22Rv1 (cell line): ENCODE measurements at regions not wholly inside any gene's neighbourhood (a gene's known extent, or its start where the extent isn't known, plus 50 kb on each side); places are given as distances from the start of the nearest gene placed in this dataset.

Experiments
- H3K27ac ChIP-seq: fragments of 450-650 bp; 2 replicates; pipeline ENCODE4 v1.5.1; 2017
- CTCF ChIP-seq: fragments of 450-650 bp; IDR thresholded peaks from 2 replicates; pipeline ENCODE4 v1.5.1; 2017; ENCODE audit warnings: mild to moderate bottlenecking
- ZFX ChIP-seq: fragments of 450-650 bp; IDR thresholded peaks from 2 replicates; pipeline ENCODE4 v1.6.1; 2017; ENCODE audit warnings: antibody characterized with exemption, borderline replicate concordance

- H3K27ac ChIP-seq = no peak overlapping the region
- TF ChIP-seq ZFX (no peak), CTCF (no peak)
Measured at GRCh38 chr2:129748250-129748649, 231.2 kb upstream of the RAB6C start.

- TF ChIP-seq CTCF = peak; percentile 27; the same call in 1 of the 2 replicates
- TF ChIP-seq ZFX = no peak
- no peak overlapping the region for H3K27ac ChIP-seq
Measured at GRCh38 chr2:129748653-129749052, 230.8 kb upstream of the RAB6C start.

GRCh38 chr2:129751409-129751808 lies 228.1 kb upstream of the RAB6C start:
- TF ChIP-seq ZFX = no peak
- no peak for TF ChIP-seq CTCF

GRCh38 chr2:129752176-129752575 lies 227.3 kb upstream of the RAB6C start:
- TF ChIP-seq ZFX (no peak), CTCF (no peak)
- H3K27ac ChIP-seq = no peak overlapping the region

More at GRCh38 chr2:129751409-129751808, 228.1 kb upstream of the RAB6C start:
- no peak overlapping the region for H3K27ac ChIP-seq

GRCh38 chr2:129752686-129753085 lies 226.8 kb upstream of the RAB6C start:
- no peak overlapping the region for H3K27ac ChIP-seq
- TF ChIP-seq CTCF = no peak
- TF ChIP-seq ZFX = no peak

GRCh38 chr2:129753261-129753660 lies 226.2 kb upstream of the RAB6C start:
- TF ChIP-seq CTCF = no peak
- no peak for TF ChIP-seq ZFX
- no peak overlapping the region for H3K27ac ChIP-seq

- TF ChIP-seq ZFX (no peak), CTCF (no peak)
- no peak overlapping the region for H3K27ac ChIP-seq
Measured at GRCh38 chr2:129754421-129754820, 225.0 kb upstream of the RAB6C start.
